Endothelial cell of umbilical vein (primary cell): ENCODE measurements at regions not wholly inside any gene's neighbourhood (a gene's known extent, or its start where the extent isn't known, plus 50 kb on each side); places are given as distances from the start of the nearest gene placed in this dataset.

ENCODE experiments used
- BruUV-seq: library from RNA; stranded (reverse); fragments of 400-500 nt; replicated peaks from 2 replicates; lab custom pipeline; 2021; lab: Mats Ljungman, UMichigan
- CTCF ChIA-PET: fragments of 300-600, 350-600 bp; sonication (Branson Sonifier 250); formaldehyde crosslinking; loops from one replicate; lab custom pipeline; 2021; ENCODE audit warnings: antibody characterized with exemption, inconsistent platforms; lab: Charles Lee
- POLR2A ChIA-PET: fragments of 300-600, 350-600 bp; sonication (Branson Sonifier 250); formaldehyde crosslinking; loops from one replicate; lab custom pipeline; 2021; ENCODE audit warnings: antibody characterized with exemption, inconsistent platforms; lab: Charles Lee
- DNase-seq: peaks from one replicate; pipeline ENCODE4 v3.0.0-alpha.2; 2011; ENCODE audit warnings: low read depth, low spot score
- FAIRE-seq: peaks from 2 replicates; lab custom pipeline; 2011; peaks lifted over from hg19 to GRCh38; lab: Jason Lieb, UNC
- H2AFZ ChIP-seq: 2 replicates; pipeline ENCODE4 v1.6.0; 2012; ENCODE audit warnings: low read depth, low read length, control low read depth, inconsistent platforms
- H3K27ac ChIP-seq: 2 replicates; pipeline ENCODE4 v1.5.1; 2011; ENCODE audit warnings: low read depth, mild to moderate bottlenecking, control low read depth, low read length, moderate library complexity; ENCODE audit not compliant: insufficient read depth
- H3K27me3 ChIP-seq, 2 experiments: 2 replicates each; pipeline versions ENCODE4 v1.6.0 to v1.6.1; 2011; ENCODE audit warnings: low read length in 2 of 2, mixed read lengths in 1 of 2; ENCODE audit not compliant: control insufficient read depth in 2 of 2, insufficient read depth in 2 of 2
- H3K36me3 ChIP-seq, 2 experiments: 2 replicates in 1 of 2; 3 replicates in 1 of 2; pipeline ENCODE4 v1.5.1; 2011; ENCODE audit warnings: low read length in 2 of 2, mild to moderate bottlenecking in 1 of 2, moderate library complexity in 1 of 2; ENCODE audit not compliant: control insufficient read depth in 2 of 2, insufficient read depth in 2 of 2; ENCODE audit errors: extremely low read depth in 1 of 2
- H3K4me1 ChIP-seq: 3 replicates; pipeline ENCODE4 v1.5.1; 2011; ENCODE audit warnings: mild to moderate bottlenecking, low read length; ENCODE audit not compliant: control insufficient read depth, insufficient read depth; ENCODE audit errors: extremely low read depth
- H3K4me2 ChIP-seq: 2 replicates; pipeline ENCODE4 v1.6.1; 2011; ENCODE audit warnings: low read length, control low read depth, mixed read lengths; ENCODE audit not compliant: insufficient read depth
- H3K4me3 ChIP-seq, 3 experiments: fragments of 200-600 bp in 1 of 3; sonication (generic), shearing (Covaris generic) in 1 of 3; replicated peaks in 1 of 3; 2 replicates each; pipeline ENCODE4 v1.5.1; 2011 to 2016; ENCODE audit warnings: control low read depth in 3 of 3, low read length in 3 of 3, mild to moderate bottlenecking in 2 of 3, inconsistent platforms in 1 of 3, low read depth in 1 of 3, moderate library complexity in 1 of 3; ENCODE audit not compliant: insufficient read depth in 1 of 3
- H3K79me2 ChIP-seq: 2 replicates; pipeline ENCODE4 v1.6.0; 2012; ENCODE audit warnings: low read length, inconsistent platforms; ENCODE audit not compliant: control insufficient read depth, insufficient read depth
- H3K9ac ChIP-seq: replicated peaks from 2 replicates; pipeline ENCODE3; 2011; ENCODE audit warnings: low read length, control low read depth; ENCODE audit not compliant: insufficient read depth; ENCODE audit errors: extremely low read depth
- H3K9me1 ChIP-seq: replicated peaks from 3 replicates; pipeline ENCODE4 v1.6.0; 2011; ENCODE audit warnings: mild to moderate bottlenecking, low read length; ENCODE audit not compliant: control insufficient read depth, insufficient read depth; ENCODE audit errors: extremely low read depth
- H3K9me3 ChIP-seq: replicated peaks from 2 replicates; pipeline ENCODE4 v1.5.1; 2012; ENCODE audit warnings: low read length, inconsistent platforms; ENCODE audit not compliant: control insufficient read depth, insufficient read depth
- H4K20me1 ChIP-seq: replicated peaks from 2 replicates; pipeline ENCODE3; 2011; ENCODE audit warnings: mild to moderate bottlenecking, low read length; ENCODE audit not compliant: control insufficient read depth, insufficient read depth; ENCODE audit errors: extremely low read depth
- EZH2 ChIP-seq: IDR thresholded peaks from 2 replicates; pipeline ENCODE4 v1.6.1; 2012; ENCODE audit warnings: borderline replicate concordance, low read depth, mild to moderate bottlenecking, moderate library complexity, low read length, inconsistent platforms; ENCODE audit not compliant: severe bottlenecking
- FOS ChIP-seq: IDR thresholded peaks from 2 replicates; pipeline ENCODE4 v1.6.1; 2011; ENCODE audit warnings: mild to moderate bottlenecking, low read length, moderate library complexity, borderline replicate concordance; ENCODE audit not compliant: insufficient read depth
- GATA2 ChIP-seq: IDR thresholded peaks from 2 replicates; pipeline ENCODE4 v1.7.0; 2011; ENCODE audit warnings: low read depth, mild to moderate bottlenecking, moderate library complexity, mixed read lengths, low read length; ENCODE audit not compliant: insufficient read length, insufficient read depth
- JUN ChIP-seq: IDR thresholded peaks from 2 replicates; pipeline ENCODE4 v1.6.1; 2011; ENCODE audit warnings: borderline replicate concordance, low read depth; ENCODE audit not compliant: insufficient read length, insufficient read depth
- MYC ChIP-seq: IDR thresholded peaks from one replicate; pipeline ENCODE4 v1.6.1; 2011; ENCODE audit warnings: mild to moderate bottlenecking, low read depth, low read length
- POLR2A ChIP-seq: IDR thresholded peaks from 2 replicates; pipeline ENCODE4 v1.6.1; 2012; ENCODE audit warnings: low read depth, mild to moderate bottlenecking, control low read depth, low read length
- POLR2AphosphoS5 ChIP-seq: IDR thresholded peaks from 2 replicates; pipeline ENCODE4 v1.6.1; 2012; ENCODE audit warnings: low read depth, mild to moderate bottlenecking, control low read depth, low read length, moderate library complexity; ENCODE audit not compliant: insufficient read depth
- dilution Hi-C: fragments of 300-500 bp; cut with MboI; formaldehyde crosslinking; loops from one replicate; pipeline ENCODE4 v1.15.0; 2019; ENCODE audit warnings: low sequenced_read_pairs; ENCODE audit not compliant: extremely low pct_ligation_motif_present
- intact Hi-C: fragments of 100-400 bp; cut with micrococcal nuclease; formaldehyde crosslinking; loops from one replicate; pipeline ENCODE4 v1.10.0; 2022
- TF ChIP-seq, protein P1 (sequence below), 2 donors: IDR thresholded peaks; 1 replicate in 1 of 2; 2 replicates in 1 of 2; pipeline ENCODE4 v1.5.1; 2011; ENCODE audit warnings: low read length in 2 of 2, mild to moderate bottlenecking in 2 of 2, moderate library complexity in 2 of 2, control low read depth in 1 of 2, inconsistent platforms in 1 of 2, low read depth in 1 of 2; ENCODE audit not compliant: insufficient read depth in 1 of 2; ENCODE audit errors: extremely low read depth in 1 of 2
- TF ChIP-seq, protein P2 (sequence below): IDR thresholded peaks from 2 replicates; pipeline ENCODE4 v1.6.1; 2011; ENCODE audit not compliant: insufficient read depth, insufficient read length

DNA sequence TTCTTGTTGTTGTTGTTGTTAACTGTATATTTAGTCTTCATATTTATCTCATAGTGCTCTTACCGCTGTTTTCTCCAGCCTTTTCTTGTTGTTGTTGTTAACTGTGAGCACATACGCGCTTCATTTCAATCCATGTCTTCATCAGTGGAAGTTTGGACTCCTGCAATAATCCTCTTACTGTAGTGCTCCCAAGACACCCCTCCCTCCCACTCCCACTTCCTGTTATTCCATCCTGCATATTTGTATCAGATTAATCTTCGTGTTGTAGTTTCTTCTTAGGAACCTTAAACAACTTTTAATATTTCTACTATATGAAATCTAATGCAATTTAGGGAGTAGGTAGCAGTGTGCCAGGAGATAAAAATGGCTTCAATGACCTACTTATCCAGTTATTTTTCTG lies 674.8 kb downstream of the RAPGEF2 start:
- no peak for FAIRE-seq
- no TSS peak for BruUV-seq

More for the DNA sequence above, 674.8 kb downstream of the RAPGEF2 start:
- ChIA-PET CTCF (interaction anchor here (1.0 kb wide), 1 partner anchor 12 kb away, joined by 3 read pairs; no protein-coding TSS in a partner anchor), POLR2A (no interaction called here)
- no peaks in the 10 kb centered on the region for H4K20me1 ChIP-seq
- H3K9me3 ChIP-seq: no peaks in the 10 kb centered on the region
- H3K9ac ChIP-seq: no peak overlapping the region
- H3K4me2 ChIP-seq: no peak overlapping the region
- H3K27ac ChIP-seq: no peak overlapping the region
- intact Hi-C loops (no loop called here), dilution Hi-C loops (no loop called here)
- no peaks in the 10 kb centered on the region for H3K4me1 ChIP-seq
- no peaks in the 10 kb centered on the region for H3K79me2 ChIP-seq
- H3K27me3 ChIP-seq: no peaks in the 10 kb centered on the region
- no peak for DNase-seq
- no peak overlapping the region for H3K4me3 ChIP-seq
- H2AFZ ChIP-seq: no peak overlapping the region
- TF ChIP-seq JUN: no peak
- TF ChIP-seq POLR2AphosphoS5: no peak
- TF ChIP-seq, protein P1, sequence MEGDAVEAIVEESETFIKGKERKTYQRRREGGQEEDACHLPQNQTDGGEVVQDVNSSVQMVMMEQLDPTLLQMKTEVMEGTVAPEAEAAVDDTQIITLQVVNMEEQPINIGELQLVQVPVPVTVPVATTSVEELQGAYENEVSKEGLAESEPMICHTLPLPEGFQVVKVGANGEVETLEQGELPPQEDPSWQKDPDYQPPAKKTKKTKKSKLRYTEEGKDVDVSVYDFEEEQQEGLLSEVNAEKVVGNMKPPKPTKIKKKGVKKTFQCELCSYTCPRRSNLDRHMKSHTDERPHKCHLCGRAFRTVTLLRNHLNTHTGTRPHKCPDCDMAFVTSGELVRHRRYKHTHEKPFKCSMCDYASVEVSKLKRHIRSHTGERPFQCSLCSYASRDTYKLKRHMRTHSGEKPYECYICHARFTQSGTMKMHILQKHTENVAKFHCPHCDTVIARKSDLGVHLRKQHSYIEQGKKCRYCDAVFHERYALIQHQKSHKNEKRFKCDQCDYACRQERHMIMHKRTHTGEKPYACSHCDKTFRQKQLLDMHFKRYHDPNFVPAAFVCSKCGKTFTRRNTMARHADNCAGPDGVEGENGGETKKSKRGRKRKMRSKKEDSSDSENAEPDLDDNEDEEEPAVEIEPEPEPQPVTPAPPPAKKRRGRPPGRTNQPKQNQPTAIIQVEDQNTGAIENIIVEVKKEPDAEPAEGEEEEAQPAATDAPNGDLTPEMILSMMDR (IDR thresholded peaks at IDR 0.05; ENCODE audit: extremely low read depth in 1 of 2, insufficient read depth in 1 of 2, low read depth in 1 of 2, low read length in 2 of 2): no peak
- no peak for TF ChIP-seq EZH2
- TF ChIP-seq, protein P2, sequence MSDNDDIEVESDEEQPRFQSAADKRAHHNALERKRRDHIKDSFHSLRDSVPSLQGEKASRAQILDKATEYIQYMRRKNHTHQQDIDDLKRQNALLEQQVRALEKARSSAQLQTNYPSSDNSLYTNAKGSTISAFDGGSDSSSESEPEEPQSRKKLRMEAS: no peak
- no peak for TF ChIP-seq MYC
- TF ChIP-seq POLR2A: no peak
- no peak for TF ChIP-seq FOS
- no peak for TF ChIP-seq GATA2
- H3K36me3 ChIP-seq: no peaks in the 10 kb centered on the region
- H3K9me1 ChIP-seq: no peaks in the 10 kb centered on the region
